GM19395 (cell line): ENCODE measurements at regions not wholly inside any gene's neighbourhood (a gene's known extent, or its start where the extent isn't known, plus 50 kb on each side); places are given as distances from the start of the nearest gene placed in this dataset.
"Not testable (repeated sequence)": the region's sequence is repeated elsewhere in the genome, so short reads cannot be mapped to it uniquely, and the experiment has no call there.

Experiments
- ATAC-seq: cut with Tn5 transposase; IDR thresholded peaks from one replicate; pipeline ENCODE4 v1.9.1; 2021; ENCODE audit warnings: mild to moderate bottlenecking, moderate library complexity; ENCODE audit not compliant: unreplicated experiment

DNA sequence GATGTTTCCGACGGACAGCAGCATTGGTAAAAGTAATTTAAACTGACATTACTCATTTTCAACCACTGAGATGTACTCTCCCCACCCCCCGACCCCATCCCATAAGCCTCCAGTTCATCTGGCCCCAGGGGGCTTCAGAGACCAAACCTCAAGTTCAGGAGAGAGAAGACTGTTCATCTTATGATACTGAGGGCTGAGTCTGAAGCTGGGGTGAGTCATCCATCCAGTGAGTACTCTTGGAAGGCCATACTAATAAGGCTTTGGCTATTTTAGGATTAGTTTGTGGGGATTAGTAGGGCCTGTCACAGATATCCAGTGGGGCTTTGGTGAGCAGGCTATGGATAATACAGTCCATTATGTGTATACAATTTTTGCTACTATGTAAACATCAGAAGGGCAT lies 125.3 kb upstream of the APCDD1 start:
- no peak for ATAC-seq

GRCh38 chr18:10330428-10330827 lies 124.0 kb upstream of the APCDD1 start:
- no peak for ATAC-seq

- ATAC-seq: no peak
These were observed 122.0 kb upstream of the APCDD1 start for GRCh38 chr18:10332452-10332851.

GRCh38 chr18:10336749-10337350 lies 117.6 kb upstream of the APCDD1 start:
- no peak for ATAC-seq

DNA sequence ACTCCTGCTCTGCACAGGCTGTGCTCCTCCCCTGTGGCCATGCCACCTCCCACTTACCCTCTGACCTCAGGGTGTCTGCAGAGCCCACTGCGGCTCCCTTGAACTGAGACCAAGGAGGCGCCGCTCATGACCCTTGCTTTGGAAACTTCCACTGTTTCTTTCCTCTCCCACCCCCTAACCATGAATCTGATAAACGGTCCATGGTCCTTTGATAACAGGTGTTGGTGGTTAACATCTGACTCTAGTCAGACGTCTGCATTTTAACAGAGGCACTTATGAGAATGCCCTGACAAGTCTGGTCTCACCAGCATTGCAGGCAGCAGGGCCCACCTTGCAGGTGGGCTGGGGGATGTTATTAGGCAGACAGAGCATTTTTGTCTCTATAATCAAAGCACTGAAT lies 113.6 kb upstream of the APCDD1 start:
- no peak for ATAC-seq

GRCh38 chr18:10343778-10344177 lies 110.7 kb upstream of the APCDD1 start:
- no peak for ATAC-seq

DNA sequence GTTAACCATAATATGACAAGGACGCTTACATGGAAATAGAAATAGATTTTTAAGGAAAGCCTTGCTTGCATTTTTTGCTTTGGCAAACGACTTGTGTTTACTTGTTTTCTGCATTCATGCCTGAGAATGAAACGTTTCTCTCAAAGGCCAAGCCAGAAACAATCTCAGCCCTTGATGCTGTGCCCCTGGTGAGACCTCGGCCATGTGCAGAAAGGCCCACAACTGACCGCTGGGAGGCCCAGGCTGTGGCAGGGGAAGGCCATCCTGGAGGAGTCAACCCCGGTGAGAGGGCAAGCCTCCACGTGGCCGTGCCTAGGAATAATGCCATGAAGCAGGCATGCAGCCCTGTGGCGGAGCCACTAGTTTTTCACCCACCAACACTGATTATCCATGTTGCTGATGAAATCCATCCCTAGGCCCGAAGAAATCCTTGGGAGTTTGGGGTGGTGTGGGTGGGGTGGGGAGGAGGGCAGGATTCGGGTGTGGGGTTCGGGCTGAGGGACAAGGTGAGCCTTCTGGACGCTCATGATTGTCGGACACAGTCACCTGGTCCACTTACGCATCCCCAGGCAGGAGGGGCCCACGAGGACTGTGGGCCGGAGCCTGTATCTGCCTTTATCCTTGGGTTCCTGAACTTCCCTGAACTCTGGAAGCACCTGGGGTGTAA lies 107.6 kb upstream of the APCDD1 start:
- no peak for ATAC-seq

DNA sequence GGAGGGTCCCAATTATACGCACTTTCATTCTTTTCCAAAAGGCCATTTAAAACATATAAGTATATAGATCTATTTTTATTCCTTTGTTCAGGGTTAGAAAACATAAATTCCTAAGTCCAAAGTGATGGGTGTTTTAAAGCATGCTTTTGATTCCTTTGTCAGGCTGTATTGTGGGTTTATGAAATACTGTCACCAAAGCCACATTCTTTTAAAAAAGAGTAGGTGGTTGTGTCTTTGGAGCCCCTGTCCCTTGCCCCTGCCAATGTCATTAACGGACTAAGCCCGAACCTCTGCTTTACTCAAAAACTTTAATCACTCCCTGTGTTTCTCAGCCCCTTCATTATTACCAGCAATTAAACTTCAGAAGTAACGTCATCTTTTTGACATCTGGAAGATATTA lies 104.9 kb upstream of the APCDD1 start:
- no peak for ATAC-seq

DNA sequence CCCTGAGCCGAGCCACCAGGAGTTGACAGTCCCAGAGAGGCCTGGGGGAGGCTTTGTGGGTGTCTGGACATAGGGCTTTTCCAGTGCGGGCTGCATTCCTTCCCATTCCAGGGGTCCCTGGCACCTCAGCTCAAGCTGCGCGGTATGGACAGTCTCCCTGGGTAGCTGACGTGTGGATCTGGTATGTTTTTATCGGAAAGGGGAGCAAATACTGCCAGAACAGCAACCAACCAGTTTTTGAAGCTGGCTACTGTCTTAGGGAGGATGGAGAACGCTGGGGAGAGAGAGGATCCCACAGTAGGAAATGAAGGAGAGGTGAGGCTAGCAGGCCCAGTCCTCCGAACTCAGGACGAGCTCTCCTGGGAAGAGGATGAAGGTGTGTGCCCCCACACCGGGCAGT lies 103.8 kb upstream of the APCDD1 start:
- ATAC-seq: no peak

- no peak for ATAC-seq
These were observed 103.1 kb upstream of the APCDD1 start for GRCh38 chr18:10351219-10351818.

GRCh38 chr18:10351858-10352257 lies 102.6 kb upstream of the APCDD1 start:
- no peak for ATAC-seq

DNA sequence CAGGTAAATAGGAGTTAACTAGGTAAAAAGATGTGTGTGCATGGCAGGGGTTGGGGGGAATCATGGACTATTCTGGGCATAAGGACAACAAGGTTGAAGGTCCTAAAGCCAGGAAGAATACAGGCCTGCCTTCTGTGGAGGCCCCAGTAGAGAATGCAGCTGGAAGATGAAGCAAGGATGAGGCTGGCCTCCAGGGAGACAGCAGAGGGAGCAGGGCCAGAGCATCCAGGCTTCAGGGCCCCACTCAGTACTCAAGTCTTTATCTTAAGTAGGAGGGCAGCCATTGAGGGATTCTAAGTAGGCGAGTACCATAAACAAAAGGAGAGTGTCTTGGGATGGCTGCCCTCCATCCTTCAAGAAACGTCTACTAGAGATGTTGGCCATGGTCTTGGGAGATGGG lies 101.8 kb upstream of the APCDD1 start:
- ATAC-seq: no peak

DNA sequence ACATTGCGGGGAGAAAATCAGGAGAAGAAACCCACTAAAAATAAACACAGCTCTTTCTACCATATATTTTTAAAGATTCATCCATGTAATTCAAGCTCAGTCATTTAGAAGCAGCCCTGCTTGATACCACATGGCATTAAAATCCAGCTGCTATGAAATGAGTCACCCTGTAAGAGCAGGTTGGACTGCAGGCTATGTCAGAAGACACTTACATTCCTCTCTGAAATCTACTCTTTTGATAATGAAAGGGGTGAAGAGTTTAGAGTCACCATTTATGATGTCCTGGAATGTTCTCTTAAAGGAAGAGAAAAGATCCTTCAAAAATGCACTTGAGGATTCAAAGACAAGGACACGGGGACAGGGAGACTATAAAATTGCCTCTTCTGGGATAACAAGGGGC lies 100.6 kb upstream of the APCDD1 start:
- no peak for ATAC-seq

DNA sequence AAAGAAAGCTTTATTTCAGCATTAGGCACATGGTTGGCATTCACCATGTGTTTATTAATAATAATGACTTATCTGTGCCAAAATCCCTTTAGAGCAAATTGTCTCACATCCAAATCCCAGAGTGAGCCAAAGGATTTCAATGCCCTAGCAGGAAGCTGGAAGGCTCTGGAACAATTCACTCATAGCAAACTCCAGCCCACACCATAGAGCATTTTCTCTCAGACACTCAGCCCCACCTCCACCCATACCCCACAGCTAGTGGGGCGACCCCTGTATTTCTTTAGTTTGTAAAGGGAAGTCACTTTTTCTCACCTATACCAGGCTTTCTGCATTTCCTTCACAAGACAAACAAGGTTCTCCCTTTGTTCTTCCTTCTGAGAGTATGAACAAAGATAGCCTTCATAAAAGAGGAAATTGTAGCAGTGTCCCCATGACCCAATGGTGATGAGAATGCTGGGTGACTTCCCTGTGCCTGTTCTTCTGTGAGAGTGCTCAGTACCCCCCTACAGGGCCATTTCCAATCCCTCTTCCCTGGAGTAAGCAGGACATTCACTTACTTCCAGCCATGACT lies 100.1 kb upstream of the APCDD1 start:
- no peak for ATAC-seq

DNA sequence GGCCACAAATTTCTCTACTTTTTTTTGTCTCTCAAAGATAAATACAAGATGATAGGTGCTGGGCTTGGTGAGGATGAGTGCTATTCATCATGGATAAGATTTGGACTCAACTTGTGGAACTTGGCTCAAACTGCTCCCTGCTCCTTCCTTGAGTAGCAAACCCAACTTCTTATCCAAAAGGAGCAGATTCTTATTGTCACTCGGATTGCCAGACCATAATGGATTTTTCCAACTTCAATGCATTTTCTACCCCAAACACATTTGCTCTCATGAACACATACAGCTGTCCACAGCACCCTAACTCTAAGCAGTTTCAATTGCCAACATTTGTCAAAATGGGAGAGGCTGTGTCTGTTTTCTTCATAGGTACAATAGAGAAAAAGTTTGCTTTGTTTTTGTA lies 99.5 kb upstream of the APCDD1 start:
- no peak for ATAC-seq

- ATAC-seq: not testable (repeated sequence)
These were observed 97.4 kb upstream of the APCDD1 start for GRCh38 chr18:10356999-10357398.

GRCh38 chr18:10361660-10362059 lies 92.8 kb upstream of the APCDD1 start:
- no peak for ATAC-seq

DNA sequence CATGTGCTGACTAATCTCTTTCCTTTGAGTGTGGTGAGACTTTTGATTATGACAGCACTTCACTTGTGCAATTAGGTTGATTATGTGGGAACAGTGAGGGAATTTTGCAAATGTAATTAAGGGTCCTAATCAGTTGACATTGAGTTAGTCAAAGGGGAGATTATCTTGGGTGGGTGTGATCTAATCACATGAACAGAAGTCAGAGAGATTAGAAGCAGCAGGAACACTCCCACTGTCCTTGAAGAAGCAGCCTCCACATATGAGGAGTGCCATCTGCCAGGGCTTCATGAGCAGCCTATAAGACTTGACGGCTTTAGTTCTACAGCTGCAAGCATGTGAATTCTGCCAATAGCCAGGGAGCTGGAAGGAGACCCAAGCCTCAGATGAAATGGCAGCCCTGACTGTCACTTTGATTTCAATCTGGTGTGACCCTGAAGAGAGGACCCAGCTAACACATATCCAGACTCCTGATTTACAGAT lies 89.4 kb upstream of the APCDD1 start:
- no peak for ATAC-seq

DNA sequence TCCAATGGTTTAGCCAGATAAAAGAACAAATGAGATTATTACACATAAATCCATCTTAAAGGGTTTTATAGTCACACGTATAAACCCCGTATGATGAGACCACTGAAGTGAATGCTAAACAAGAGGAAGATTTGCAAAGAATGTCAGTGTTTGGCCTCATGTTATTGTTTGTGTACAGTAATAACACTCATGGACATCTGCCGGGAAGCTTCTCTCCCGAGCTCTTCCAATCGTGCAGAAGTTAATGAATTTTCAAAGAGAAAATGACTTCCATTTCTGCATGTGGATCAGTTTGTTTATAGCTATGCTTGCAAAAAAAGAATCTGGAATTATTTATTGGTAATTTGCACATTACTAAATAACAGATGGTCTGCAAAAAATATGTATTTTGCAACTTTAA lies 88.5 kb upstream of the APCDD1 start:
- no peak for ATAC-seq

- ATAC-seq: no peak
These were observed 86.6 kb upstream of the APCDD1 start for GRCh38 chr18:10367836-10368235.

DNA sequence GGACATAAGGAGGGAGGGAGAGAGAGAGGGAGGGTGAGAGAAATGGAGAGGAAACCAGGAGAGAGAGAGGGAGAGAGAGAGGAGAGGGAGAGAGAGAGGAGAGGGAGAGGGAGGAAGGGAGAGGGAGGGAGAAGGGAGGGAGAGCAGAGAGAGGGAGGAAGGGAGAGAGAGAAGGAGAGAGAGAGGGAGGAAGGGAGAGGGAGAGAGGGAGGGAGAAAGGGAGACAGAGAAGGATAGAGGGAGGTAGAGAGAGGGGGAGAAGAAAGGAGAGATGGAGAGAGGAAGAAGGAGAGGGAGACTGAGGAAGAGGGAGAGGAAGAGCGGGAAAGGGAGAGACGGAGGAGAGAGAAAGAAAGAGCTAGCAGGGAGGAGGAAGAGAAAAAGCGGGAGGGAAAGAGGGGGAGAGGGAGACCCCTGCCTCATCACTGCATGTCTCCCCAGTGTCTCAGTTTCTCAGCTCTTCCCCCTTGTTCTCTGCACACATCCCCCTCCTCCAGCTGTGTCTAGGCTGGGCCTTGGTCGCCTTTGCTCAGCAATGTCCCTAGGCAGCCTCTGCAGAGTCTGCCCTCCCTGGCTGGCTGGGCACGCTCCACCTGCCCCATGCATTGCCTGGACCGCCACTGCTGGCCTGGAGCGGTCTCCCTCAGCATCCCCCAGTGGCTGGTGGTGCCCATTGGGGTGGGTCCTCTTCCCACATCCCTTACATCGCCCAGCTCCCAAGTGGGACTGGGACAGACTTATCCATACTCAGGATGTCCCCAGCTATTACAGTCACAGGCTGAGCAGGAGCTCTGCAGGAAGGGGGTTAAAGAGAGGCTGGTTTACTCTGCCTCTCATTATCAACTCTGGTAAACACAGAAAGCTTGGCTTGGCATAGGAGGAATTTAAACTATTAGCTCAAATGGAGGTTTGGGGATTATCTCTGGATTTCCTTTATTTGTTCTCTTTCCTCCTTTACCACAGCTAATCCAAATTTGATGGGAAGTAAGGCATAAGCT lies 85.7 kb upstream of the APCDD1 start:
- ATAC-seq: no peak
